ENCODE measurements at regions not wholly inside any gene's neighbourhood (a gene's known extent, or its start where the extent isn't known, plus 50 kb on each side); places are given as distances from the start of the nearest gene placed in this dataset.

- H2AFZ ChIP-seq (ENCODE audit: low read length) = no peak overlapping the region
- no peaks in the 10 kb centered on the region for H3F3A ChIP-seq (ENCODE audit: insufficient read depth, low read length)
- H3K27me3 ChIP-seq (replicated peaks; ENCODE audit: insufficient read depth, low read length) = no peaks in the 10 kb centered on the region
- H3K9me3 ChIP-seq (replicated peaks; ENCODE audit: insufficient read depth, low read length) = no peaks in the 10 kb centered on the region
- H3K4me3 ChIP-seq (ENCODE audit: low read length) = no peak overlapping the region
- no peaks in the 10 kb centered on the region for H3K79me2 ChIP-seq (ENCODE audit: low read length)
- H3K4me2 ChIP-seq (ENCODE audit: low read depth, low read length) = no peak overlapping the region
- H3K9me2 ChIP-seq (replicated peaks; ENCODE audit: insufficient read depth, low read length) = no peaks in the 10 kb centered on the region
- no peak overlapping the region for H3K27ac ChIP-seq (ENCODE audit: low read length)
- no peaks in the 10 kb centered on the region for H3K4me1 ChIP-seq (ENCODE audit: low read length)
- DNase-seq = no peak
- H4K20me1 ChIP-seq (ENCODE audit: insufficient read depth, low read length) = no peaks in the 10 kb centered on the region
- TF ChIP-seq EZH2phosphoT487 (IDR thresholded peaks at IDR 0.05; ENCODE audit: low read length) (no peak), EZH2 (optimal IDR thresholded peaks at IDR 0.05; ENCODE audit: low read depth, low read length) (no peak)
- TF ChIP-seq, protein P1, sequence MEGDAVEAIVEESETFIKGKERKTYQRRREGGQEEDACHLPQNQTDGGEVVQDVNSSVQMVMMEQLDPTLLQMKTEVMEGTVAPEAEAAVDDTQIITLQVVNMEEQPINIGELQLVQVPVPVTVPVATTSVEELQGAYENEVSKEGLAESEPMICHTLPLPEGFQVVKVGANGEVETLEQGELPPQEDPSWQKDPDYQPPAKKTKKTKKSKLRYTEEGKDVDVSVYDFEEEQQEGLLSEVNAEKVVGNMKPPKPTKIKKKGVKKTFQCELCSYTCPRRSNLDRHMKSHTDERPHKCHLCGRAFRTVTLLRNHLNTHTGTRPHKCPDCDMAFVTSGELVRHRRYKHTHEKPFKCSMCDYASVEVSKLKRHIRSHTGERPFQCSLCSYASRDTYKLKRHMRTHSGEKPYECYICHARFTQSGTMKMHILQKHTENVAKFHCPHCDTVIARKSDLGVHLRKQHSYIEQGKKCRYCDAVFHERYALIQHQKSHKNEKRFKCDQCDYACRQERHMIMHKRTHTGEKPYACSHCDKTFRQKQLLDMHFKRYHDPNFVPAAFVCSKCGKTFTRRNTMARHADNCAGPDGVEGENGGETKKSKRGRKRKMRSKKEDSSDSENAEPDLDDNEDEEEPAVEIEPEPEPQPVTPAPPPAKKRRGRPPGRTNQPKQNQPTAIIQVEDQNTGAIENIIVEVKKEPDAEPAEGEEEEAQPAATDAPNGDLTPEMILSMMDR (IDR thresholded peaks at IDR 0.05; ENCODE audit: low read length) = no peak
- no peaks in the 10 kb centered on the region for H3K36me3 ChIP-seq (replicated peaks; ENCODE audit: insufficient read depth, low read length)
- H3K9ac ChIP-seq (ENCODE audit: low read length) = no peak overlapping the region
Measured at GRCh38 chr1:101152633-101153032, 84.2 kb upstream of the S1PR1 start.

- H3K4me3 ChIP-seq (ENCODE audit: low read length) = no peak overlapping the region
- no peak for DNase-seq
- no peak overlapping the region for H3K9ac ChIP-seq (ENCODE audit: low read length)
- H3K79me2 ChIP-seq (ENCODE audit: low read length) = no peaks in the 10 kb centered on the region
- H2AFZ ChIP-seq (ENCODE audit: low read length) = no peak overlapping the region
- no peaks in the 10 kb centered on the region for H3F3A ChIP-seq (ENCODE audit: insufficient read depth, low read length)
- H3K4me1 ChIP-seq (ENCODE audit: low read length) = no peaks in the 10 kb centered on the region
- no peaks in the 10 kb centered on the region for H4K20me1 ChIP-seq (ENCODE audit: insufficient read depth, low read length)
- H3K4me2 ChIP-seq (ENCODE audit: low read depth, low read length) = no peak overlapping the region
- no peaks in the 10 kb centered on the region for H3K9me3 ChIP-seq (replicated peaks; ENCODE audit: insufficient read depth, low read length)
- TF ChIP-seq EZH2 (optimal IDR thresholded peaks at IDR 0.05; ENCODE audit: low read depth, low read length) = no peak
- TF ChIP-seq, protein P1 (IDR thresholded peaks at IDR 0.05; ENCODE audit: low read length) = no peak
- no peak for TF ChIP-seq EZH2phosphoT487 (IDR thresholded peaks at IDR 0.05; ENCODE audit: low read length)
- H3K36me3 ChIP-seq (replicated peaks; ENCODE audit: insufficient read depth, low read length) = no peaks in the 10 kb centered on the region
- no peaks in the 10 kb centered on the region for H3K9me2 ChIP-seq (replicated peaks; ENCODE audit: insufficient read depth, low read length)
- H3K27ac ChIP-seq (ENCODE audit: low read length) = no peak overlapping the region
- no peaks in the 10 kb centered on the region for H3K27me3 ChIP-seq (replicated peaks; ENCODE audit: insufficient read depth, low read length)
Measured at GRCh38 chr1:101151286-101151685, 85.5 kb upstream of the S1PR1 start.

DNA sequence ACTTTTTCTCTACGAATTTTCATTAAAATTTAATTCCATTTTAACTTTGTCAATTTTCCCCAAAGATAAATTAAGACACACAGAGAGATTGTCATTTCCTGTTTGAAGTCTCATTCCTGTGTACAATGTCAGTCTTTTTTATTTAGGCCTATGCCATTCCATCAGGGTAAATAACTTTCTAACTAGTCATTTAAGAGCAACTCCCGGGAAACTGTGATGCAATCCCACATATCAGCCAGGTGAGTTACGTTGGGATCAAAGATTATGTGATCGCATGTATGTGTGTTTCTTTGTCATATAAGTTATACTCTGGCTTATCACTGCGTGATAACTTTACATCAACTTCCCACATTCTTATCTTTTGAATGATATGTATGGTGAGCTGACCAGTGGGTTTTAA lies 86.1 kb upstream of the S1PR1 start:
- Histone ChIP-seq H3K9ac (ENCODE audit: low read length) (no peak overlapping the region), H3K9me2 (replicated peaks; ENCODE audit: insufficient read depth, low read length) (no peaks in the 10 kb centered on the region), H3K79me2 (ENCODE audit: low read length) (no peaks in the 10 kb centered on the region), H3K9me3 (replicated peaks; ENCODE audit: insufficient read depth, low read length) (no peaks in the 10 kb centered on the region), H3K4me2 (ENCODE audit: low read depth, low read length) (no peak overlapping the region), H2AFZ (ENCODE audit: low read length) (no peak overlapping the region), H3K4me3 (ENCODE audit: low read length) (no peak overlapping the region), H3K36me3 (replicated peaks; ENCODE audit: insufficient read depth, low read length) (no peaks in the 10 kb centered on the region), H3K27ac (ENCODE audit: low read length) (no peak overlapping the region), H4K20me1 (ENCODE audit: insufficient read depth, low read length) (no peaks in the 10 kb centered on the region), H3K4me1 (ENCODE audit: low read length) (no peaks in the 10 kb centered on the region), H3F3A (ENCODE audit: insufficient read depth, low read length) (no peaks in the 10 kb centered on the region), H3K27me3 (replicated peaks; ENCODE audit: insufficient read depth, low read length) (no peaks in the 10 kb centered on the region)
- no peak for DNase-seq
- TF ChIP-seq EZH2 (optimal IDR thresholded peaks at IDR 0.05; ENCODE audit: low read depth, low read length) (no peak), EZH2phosphoT487 (IDR thresholded peaks at IDR 0.05; ENCODE audit: low read length) (no peak)

DNA sequence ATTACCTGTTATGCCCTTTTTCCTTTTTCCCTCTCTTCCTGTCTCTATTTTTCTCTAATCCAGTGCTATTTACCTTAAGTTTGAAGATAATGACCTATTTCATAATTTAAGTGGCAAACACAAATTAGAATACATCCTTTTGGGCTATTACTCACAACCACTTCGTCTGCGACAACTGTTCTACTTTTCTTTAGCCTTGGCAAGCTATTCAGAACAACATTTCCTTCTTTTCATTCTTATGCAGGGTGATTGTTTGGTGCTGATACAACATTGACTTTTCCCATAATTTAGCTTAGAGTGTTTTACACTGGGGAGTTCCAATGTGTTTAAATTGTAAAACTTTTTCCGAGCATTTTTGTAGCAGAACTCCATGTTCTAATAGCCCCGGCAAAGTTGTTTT lies 86.6 kb upstream of the S1PR1 start:
- Histone ChIP-seq H2AFZ (ENCODE audit: low read length) (no peak overlapping the region), H3K36me3 (replicated peaks; ENCODE audit: insufficient read depth, low read length) (no peaks in the 10 kb centered on the region), H3K4me2 (ENCODE audit: low read depth, low read length) (no peak overlapping the region), H4K20me1 (ENCODE audit: insufficient read depth, low read length) (no peaks in the 10 kb centered on the region), H3K9ac (ENCODE audit: low read length) (no peak overlapping the region), H3F3A (ENCODE audit: insufficient read depth, low read length) (no peaks in the 10 kb centered on the region), H3K27me3 (replicated peaks; ENCODE audit: insufficient read depth, low read length) (no peaks in the 10 kb centered on the region), H3K4me3 (ENCODE audit: low read length) (no peak overlapping the region), H3K79me2 (ENCODE audit: low read length) (no peaks in the 10 kb centered on the region), H3K9me2 (replicated peaks; ENCODE audit: insufficient read depth, low read length) (no peaks in the 10 kb centered on the region), H3K4me1 (ENCODE audit: low read length) (no peaks in the 10 kb centered on the region), H3K9me3 (replicated peaks; ENCODE audit: insufficient read depth, low read length) (no peaks in the 10 kb centered on the region), H3K27ac (ENCODE audit: low read length) (no peak overlapping the region)
- DNase-seq = no peak
- TF ChIP-seq EZH2phosphoT487 (IDR thresholded peaks at IDR 0.05; ENCODE audit: low read length) = no peak
- TF ChIP-seq, protein P1 (IDR thresholded peaks at IDR 0.05; ENCODE audit: low read length) = no peak
- TF ChIP-seq EZH2 (optimal IDR thresholded peaks at IDR 0.05; ENCODE audit: low read depth, low read length) = no peak

All from MM.1S (cell line).